ENCODE measurements at regions not wholly inside any gene's neighbourhood (a gene's known extent, or its start where the extent isn't known, plus 50 kb on each side); places are given as distances from the start of the nearest gene placed in this dataset.

GRCh38 chr3:176927706-176928581 lies 269.3 kb downstream of the TBL1XR1 start:
- H3K4me1 ChIP-seq = no peaks in the 10 kb centered on the region
- H3K27me3 ChIP-seq = no peaks in the 10 kb centered on the region
- no peaks in the 10 kb centered on the region for H3K9me3 ChIP-seq
- in situ Hi-C loops (cut with MboI; ENCODE audit: low sequenced_read_pairs in 4 of 4) (no loop called here), intact Hi-C loops (cut with DNase I; ENCODE audit: low total_unique reads) (no loop called here)
- H3K36me3 ChIP-seq = no peaks in the 10 kb centered on the region
- no peak for TF ChIP-seq CTCF (IDR thresholded peaks at IDR 0.05 in 4 of 5, conservative IDR thresholded peaks at IDR 0.05 in 1 of 5)
- no peak for TF ChIP-seq POLR2A (IDR thresholded peaks at IDR 0.05)
- no peak for DNase-seq
- no peak overlapping the region for H3K4me3 ChIP-seq
- no peak for ATAC-seq
- H3K27ac ChIP-seq = no peak overlapping the region

GRCh38 chr3:176927280-176927679 lies 270.0 kb downstream of the TBL1XR1 start:
- in situ Hi-C loops (cut with MboI; ENCODE audit: low sequenced_read_pairs in 4 of 4) = no loop called here

GRCh38 chr3:176926688-176927087 lies 270.6 kb downstream of the TBL1XR1 start:
- Histone ChIP-seq H3K27ac (no peak overlapping the region), H3K4me1 (no peaks in the 10 kb centered on the region), H3K27me3 (no peaks in the 10 kb centered on the region), H3K9me3 (no peaks in the 10 kb centered on the region), H3K4me3 (no peak overlapping the region), H3K36me3 (no peaks in the 10 kb centered on the region)
- ATAC-seq (no peak), DNase-seq (no peak)
- no peak for TF ChIP-seq POLR2A (IDR thresholded peaks at IDR 0.05)
- TF ChIP-seq CTCF (IDR thresholded peaks at IDR 0.05 in 4 of 5, conservative IDR thresholded peaks at IDR 0.05 in 1 of 5) = no peak
- intact Hi-C loops (cut with DNase I; ENCODE audit: low total_unique reads) = no loop called here
- in situ Hi-C loops (cut with MboI; ENCODE audit: low sequenced_read_pairs in 4 of 4) = no loop called here

More at GRCh38 chr3:176927280-176927679, 270.0 kb downstream of the TBL1XR1 start:
- Histone ChIP-seq H3K27ac (no peak overlapping the region), H3K36me3 (no peaks in the 10 kb centered on the region), H3K27me3 (no peaks in the 10 kb centered on the region), H3K9me3 (no peaks in the 10 kb centered on the region), H3K4me3 (no peak overlapping the region), H3K4me1 (no peaks in the 10 kb centered on the region)
- no peak for TF ChIP-seq POLR2A (IDR thresholded peaks at IDR 0.05)
- no peak for TF ChIP-seq CTCF (IDR thresholded peaks at IDR 0.05 in 4 of 5, conservative IDR thresholded peaks at IDR 0.05 in 1 of 5)
- DNase-seq = no peak
- no peak for ATAC-seq
- intact Hi-C loops (cut with DNase I; ENCODE audit: low total_unique reads) = no loop called here

- no peak for ATAC-seq
- no peaks in the 10 kb centered on the region for H3K4me1 ChIP-seq
- no peaks in the 10 kb centered on the region for H3K36me3 ChIP-seq
- no peaks in the 10 kb centered on the region for H3K27me3 ChIP-seq
- no peak for TF ChIP-seq CTCF (IDR thresholded peaks at IDR 0.05 in 4 of 5, conservative IDR thresholded peaks at IDR 0.05 in 1 of 5)
- intact Hi-C loops (cut with DNase I; ENCODE audit: low total_unique reads) = no loop called here
- H3K27ac ChIP-seq = no peak overlapping the region
- H3K4me3 ChIP-seq = no peak overlapping the region
- H3K9me3 ChIP-seq = no peaks in the 10 kb centered on the region
- in situ Hi-C loops (cut with MboI; ENCODE audit: low sequenced_read_pairs in 4 of 4) = no loop called here
- DNase-seq = no peak
Measured at GRCh38 chr3:176926034-176926433, 271.2 kb downstream of the TBL1XR1 start.

All from gastrocnemius medialis (tissue), 4 donors.